K562 (cell line): ENCODE measurements at regions not wholly inside any gene's neighbourhood (a gene's known extent, or its start where the extent isn't known, plus 50 kb on each side); places are given as distances from the start of the nearest gene placed in this dataset.
"Not testable (repeated sequence)": the region's sequence is repeated elsewhere in the genome, so short reads cannot be mapped to it uniquely, and the experiment has no call there.

ENCODE experiments used
- ARID1B ChIP-seq: fragments of 450-650 bp; IDR thresholded peaks from 2 replicates; pipeline ENCODE4 v1.6.1; 2016; ENCODE audit warnings: antibody characterized with exemption, mild to moderate bottlenecking, inconsistent platforms
- C11orf30 ChIP-seq: fragments of 450-650 bp; IDR thresholded peaks from 2 replicates; pipeline ENCODE4 v1.6.1; 2016; ENCODE audit warnings: low read depth, mild to moderate bottlenecking
- CBFA2T2 ChIP-seq: fragments of 450-650 bp; conservative IDR thresholded peaks from 2 replicates; pipeline ENCODE4 v1.6.1; 2017; ENCODE audit warnings: mild to moderate bottlenecking
- CBFA2T3 ChIP-seq: fragments of 450-650 bp; IDR thresholded peaks from 2 replicates; pipeline ENCODE4 v1.6.1; 2017
- CHD2 ChIP-seq: IDR thresholded peaks from 2 replicates; pipeline ENCODE4 v1.6.1; 2011; ENCODE audit warnings: low read depth, low read length
- CXXC5 ChIP-seq: fragments of 250-450 bp; sonication (Bioruptor Pico); IDR thresholded peaks from 2 replicates; pipeline ENCODE4 v1.8.0; 2022; ENCODE audit warnings: inconsistent platforms, mild to moderate bottlenecking, moderate library complexity
- EP400 ChIP-seq: fragments of 450-650 bp; IDR thresholded peaks from 2 replicates; pipeline ENCODE4 v1.6.1; 2017; ENCODE audit warnings: antibody characterized with exemption, mild to moderate bottlenecking, moderate library complexity
- GTF2E2 ChIP-seq: fragments of 200-800 bp; sonication (Bioruptor generic); IDR thresholded peaks from 2 replicates; pipeline ENCODE4 v1.6.1; 2016; ENCODE audit warnings: missing genetic modification characterization, missing compliant biosample characterization
- JUND ChIP-seq, 2 experiments: IDR thresholded peaks; 2 replicates in 1 of 2; 3 replicates in 1 of 2; pipeline ENCODE4 v1.6.1; 2011; ENCODE audit warnings: borderline replicate concordance in 2 of 2, low read depth in 2 of 2, low read length in 2 of 2, improper control_type of control experiment in 1 of 2, missing biosample characterization in 1 of 2, missing genetic modification characterization in 1 of 2, missing genetic modification reagents in 1 of 2
- MAZ ChIP-seq, 2 experiments: fragments of 450-650 bp in 1 of 2; sonication (generic) in 1 of 2; formaldehyde crosslinking; IDR thresholded peaks in 1 of 2; conservative IDR thresholded peaks in 1 of 2; 2 replicates each; pipeline versions ENCODE4 v1.4.0 to v1.5.0; 2020; ENCODE audit warnings: mild to moderate bottlenecking in 1 of 2, missing genetic modification reagents in 1 of 2
- MNT ChIP-seq, 2 experiments: fragments of 450-650 bp; conservative IDR thresholded peaks; 2 replicates each; pipeline ENCODE4 v1.6.1; 2017; ENCODE audit warnings: mild to moderate bottlenecking in 2 of 2, moderate library complexity in 2 of 2
- MYC ChIP-seq, 2 experiments: fragments of 250-450 bp in 1 of 2; sonication (Bioruptor Pico) in 1 of 2; IDR thresholded peaks; 2 replicates each; pipeline versions ENCODE4 v1.5.1 to v1.6.1; 2012 to 2021; ENCODE audit warnings: low read depth in 2 of 2, borderline replicate concordance in 1 of 2, improper control_type of control experiment in 1 of 2, low read length in 1 of 2, mild to moderate bottlenecking in 1 of 2, moderate library complexity in 1 of 2
- POLR2A ChIP-seq: fragments of 450-650 bp; conservative IDR thresholded peaks from 2 replicates; pipeline ENCODE4 v1.6.1; 2016
- POLR2AphosphoS5 ChIP-seq: IDR thresholded peaks from 2 replicates; pipeline ENCODE4 v1.6.1; 2011; ENCODE audit warnings: mild to moderate bottlenecking, low read depth, low read length, moderate library complexity; ENCODE audit not compliant: control insufficient read depth, insufficient read depth
- POLR2G ChIP-seq: fragments of 200-400 bp; formaldehyde crosslinking; IDR thresholded peaks from 2 replicates; pipeline ENCODE4 v1.6.1; 2017; ENCODE audit warnings: low read depth, mild to moderate bottlenecking, antibody characterized with exemption, low read length, moderate library complexity
- RBFOX2 ChIP-seq: fragments of 200-400 bp; formaldehyde crosslinking; IDR thresholded peaks from 2 replicates; pipeline ENCODE4 v1.6.1; 2017; ENCODE audit warnings: low read depth, mild to moderate bottlenecking, low read length, moderate library complexity
- ZFX ChIP-seq: sonication (generic); formaldehyde crosslinking; IDR thresholded peaks from 2 replicates; pipeline ENCODE4 v1.8.0; 2022; ENCODE audit warnings: mild to moderate bottlenecking, missing genetic modification reagents, moderate library complexity
- ZNF395 ChIP-seq: fragments of 200-800 bp; sonication (Bioruptor generic); IDR thresholded peaks from 2 replicates; pipeline ENCODE4 v1.6.1; 2017; ENCODE audit warnings: missing genetic modification characterization, missing compliant biosample characterization
- TF ChIP-seq, protein P1 (sequence below), 2 experiments: fragments of 450-650 bp in 1 of 2; sonication (generic) in 1 of 2; formaldehyde crosslinking in 1 of 2; IDR thresholded peaks in 1 of 2; conservative IDR thresholded peaks in 1 of 2; 2 replicates each; pipeline versions ENCODE4 v1.6.1 to v1.8.1; 2016 to 2023; ENCODE audit warnings: mild to moderate bottlenecking in 2 of 2, moderate library complexity in 2 of 2, inconsistent platforms in 1 of 2, missing genetic modification reagents in 1 of 2

DNA sequence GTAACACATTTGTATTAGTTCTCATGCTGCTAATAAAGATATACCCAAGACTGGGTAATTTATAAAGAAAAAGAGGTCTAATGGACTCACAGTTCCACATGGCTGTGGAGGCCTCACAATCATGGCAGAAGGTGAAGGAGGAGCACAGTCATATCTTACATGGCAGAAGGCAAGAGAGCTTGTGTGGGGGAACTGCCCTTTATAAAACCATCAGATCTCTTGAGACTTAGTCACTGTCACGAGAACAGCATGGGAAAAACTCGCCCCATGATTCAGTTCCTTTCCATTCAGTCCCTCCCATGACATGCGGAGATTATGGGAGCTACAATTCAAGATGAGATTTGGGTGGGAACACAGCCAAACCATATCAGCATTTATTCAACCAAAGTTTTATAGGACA lies 216.5 kb downstream of the KTN1 start (continued):
- peak; percentile 58; the same call in 1 of the 2 replicates for TF ChIP-seq JUND (IDR thresholded peaks at IDR 0.05; ENCODE audit: borderline replicate concordance, low read depth, low read length)
- TF ChIP-seq JUND (tag; IDR thresholded peaks at IDR 0.05; ENCODE audit: borderline replicate concordance, low read depth, low read length), result peak; percentile 41; the same call in 2 of the 3 replicates
- TF ChIP-seq CHD2, result peak; percentile 86
- TF ChIP-seq ZFX (CRISPR knock-in tag), result peak; percentile 63
- peak; percentile 48; the same call in 1 of the 2 replicates for TF ChIP-seq RBFOX2
- 0 out of 2 replicates have a peak, but pooled peaks have one; percentile 29 for TF ChIP-seq C11orf30
- 0 out of 2 replicates have a peak, but pooled peaks have one; percentile 22 for TF ChIP-seq POLR2G
- 0 out of 4 replicates have a peak, but pooled peaks of 1 of the 2 experiments have one; percentile 13 for TF ChIP-seq MAZ (CRISPR knock-in tag; conservative IDR thresholded peaks at IDR 0.05 in 1 of 2, IDR thresholded peaks at IDR 0.05 in 1 of 2)
- TF ChIP-seq, protein P1, sequence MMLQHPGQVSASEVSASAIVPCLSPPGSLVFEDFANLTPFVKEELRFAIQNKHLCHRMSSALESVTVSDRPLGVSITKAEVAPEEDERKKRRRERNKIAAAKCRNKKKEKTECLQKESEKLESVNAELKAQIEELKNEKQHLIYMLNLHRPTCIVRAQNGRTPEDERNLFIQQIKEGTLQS (IDR thresholded peaks at IDR 0.05), result peak; percentile 27; the same call in 1 of the 2 replicates
- TF ChIP-seq, protein P1 (CRISPR knock-in tag; conservative IDR thresholded peaks at IDR 0.05), result not testable (repeated sequence)
- TF ChIP-seq POLR2A, result peak; percentile 69
- TF ChIP-seq ZNF395, result peak; percentile 53; the same call in 1 of the 2 replicates
- peak; percentile 44 for TF ChIP-seq ARID1B
- TF ChIP-seq MNT (conservative IDR thresholded peaks at IDR 0.05), result 0 out of 4 replicates have a peak, but pooled peaks have one; percentile 9 to 27
- TF ChIP-seq MYC (IDR thresholded peaks at IDR 0.05; ENCODE audit: low read depth, low read length), result peak; percentile 38; the same call in 1 of the 2 replicates
- TF ChIP-seq MYC (CRISPR knock-in tag; IDR thresholded peaks at IDR 0.05; ENCODE audit: borderline replicate concordance, low read depth), result not testable (repeated sequence)
- TF ChIP-seq CXXC5 (CRISPR knock-in tag), result peak; percentile 60; the same call in 1 of the 2 replicates
- TF ChIP-seq CBFA2T3, result peak; percentile 62
- peak; percentile 18; the same call in 1 of the 2 replicates for TF ChIP-seq CBFA2T2
- TF ChIP-seq POLR2AphosphoS5, result peak; percentile 20; the same call in 1 of the 2 replicates
- peak; percentile 35 for TF ChIP-seq EP400
- TF ChIP-seq GTF2E2 (tag), result peak; percentile 78
